Cerebellar cortex (tissue), 1 donor: ENCODE measurements at regions not wholly inside any gene's neighbourhood (a gene's known extent, or its start where the extent isn't known, plus 50 kb on each side); places are given as distances from the start of the nearest gene placed in this dataset.

Source experiments
- DNase-seq: peaks from one replicate; pipeline ENCODE4 v3.0.0-alpha.2; 2015; ENCODE audit warnings: low spot score

DNA sequence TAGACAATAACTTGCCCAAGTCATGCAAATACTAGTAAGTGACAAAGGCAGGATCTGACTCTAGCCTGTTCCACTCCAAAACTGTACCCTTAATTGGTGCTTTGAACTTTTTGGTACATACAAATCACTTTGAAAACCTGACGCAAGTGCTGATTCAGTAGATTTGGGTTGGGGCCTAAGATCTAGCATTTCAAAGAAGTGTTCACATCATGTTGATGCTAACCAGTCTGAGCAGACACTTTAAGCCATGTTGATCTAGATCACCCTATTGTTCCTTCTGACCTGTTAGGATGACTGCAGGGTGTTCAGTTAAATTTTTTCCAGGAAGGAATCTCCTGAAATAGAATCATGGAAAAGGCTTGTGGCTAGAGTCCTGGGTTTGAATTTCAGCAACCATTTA, 57.7 kb upstream of the CPEB4 start:
- DNase-seq = no peak

DNA sequence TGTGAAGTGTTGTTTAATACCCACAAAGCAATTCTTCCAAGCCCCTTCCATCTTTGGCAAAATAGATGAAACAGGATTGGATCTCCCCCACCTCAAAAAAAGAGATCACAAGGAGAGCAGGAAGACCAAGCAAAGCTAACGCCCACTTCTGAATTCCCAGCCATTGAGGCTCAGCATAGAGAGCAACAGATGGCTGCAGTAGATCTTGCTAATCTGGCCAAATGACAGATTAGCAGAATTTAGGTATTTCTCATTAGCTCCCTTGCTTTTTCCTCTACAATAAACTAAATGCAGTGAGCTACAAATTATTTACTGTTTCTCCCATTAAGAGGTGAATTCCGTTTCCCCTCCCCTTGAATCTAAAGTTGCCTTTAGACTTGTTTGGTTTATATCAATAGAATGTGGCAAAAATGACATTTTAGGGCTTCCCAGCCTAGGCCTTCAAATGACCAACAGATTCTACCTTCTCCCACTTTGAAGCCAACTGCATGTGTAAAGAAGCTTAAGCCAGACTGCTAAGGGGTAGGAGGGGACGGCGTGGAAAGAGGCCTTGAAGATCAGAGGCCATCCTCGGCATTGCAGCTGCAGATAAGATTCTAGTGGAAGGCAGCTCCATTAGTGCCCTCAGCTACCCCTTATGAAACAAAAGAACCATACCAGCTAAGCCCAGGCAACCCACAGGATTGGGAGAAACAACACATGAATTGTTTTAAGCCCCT, 56.8 kb upstream of the CPEB4 start:
- no peak for DNase-seq

DNA sequence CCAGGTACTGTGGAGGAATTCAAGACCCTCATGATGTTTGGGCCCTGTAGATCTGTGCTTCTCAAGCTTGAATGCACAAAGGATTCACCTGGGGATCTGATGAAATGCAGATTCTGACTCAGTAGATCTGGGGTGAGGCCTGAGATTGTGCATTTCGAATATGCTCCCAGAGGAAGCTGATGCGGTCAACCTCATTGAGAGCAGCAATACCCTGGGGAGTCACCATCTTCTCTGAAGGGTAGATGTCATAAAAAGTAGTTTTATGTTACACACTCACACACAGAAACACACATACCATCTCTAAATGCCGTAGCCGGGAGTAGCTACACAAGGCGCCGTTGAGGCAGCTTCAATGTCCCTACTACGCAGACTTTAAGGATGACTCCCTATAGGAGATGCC, 55.8 kb upstream of the CPEB4 start:
- no peak for DNase-seq

DNA sequence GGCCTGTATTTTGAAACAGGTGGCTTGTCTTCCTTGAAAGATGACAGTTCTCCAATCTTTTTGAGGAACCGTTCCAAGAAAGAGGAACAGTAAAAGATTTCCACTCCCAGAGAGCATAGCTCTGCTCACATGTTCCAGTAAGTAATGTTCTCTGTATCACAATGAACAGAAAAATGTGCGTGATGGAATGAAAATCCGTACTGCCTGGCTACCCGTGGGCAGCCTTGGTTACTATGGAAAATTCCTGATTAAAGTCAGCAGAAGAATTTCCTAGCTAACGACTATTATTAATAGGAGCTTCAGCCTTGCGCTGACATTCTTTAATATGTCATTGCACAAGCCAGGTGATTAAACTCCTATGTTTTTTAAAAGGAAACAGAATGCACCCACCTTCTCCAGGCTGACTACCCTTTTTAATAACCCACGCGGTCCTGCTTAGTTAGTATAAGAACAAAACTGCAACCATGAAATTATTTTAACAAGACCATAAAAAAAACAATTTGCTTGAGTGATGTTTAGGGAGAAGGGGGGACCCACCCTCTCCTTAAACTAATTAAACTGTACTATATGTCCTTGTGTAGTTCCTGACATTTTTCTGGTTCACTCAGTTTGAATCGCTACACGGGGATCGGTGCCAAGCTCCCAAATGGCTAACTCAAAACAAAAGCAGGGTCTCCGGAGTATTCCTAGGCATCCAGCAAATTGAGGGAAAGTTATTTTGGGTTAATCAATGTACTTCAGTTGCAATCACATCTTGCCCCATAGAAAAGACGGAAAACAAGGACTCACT, 54.8 kb upstream of the CPEB4 start:
- DNase-seq = no peak

DNA sequence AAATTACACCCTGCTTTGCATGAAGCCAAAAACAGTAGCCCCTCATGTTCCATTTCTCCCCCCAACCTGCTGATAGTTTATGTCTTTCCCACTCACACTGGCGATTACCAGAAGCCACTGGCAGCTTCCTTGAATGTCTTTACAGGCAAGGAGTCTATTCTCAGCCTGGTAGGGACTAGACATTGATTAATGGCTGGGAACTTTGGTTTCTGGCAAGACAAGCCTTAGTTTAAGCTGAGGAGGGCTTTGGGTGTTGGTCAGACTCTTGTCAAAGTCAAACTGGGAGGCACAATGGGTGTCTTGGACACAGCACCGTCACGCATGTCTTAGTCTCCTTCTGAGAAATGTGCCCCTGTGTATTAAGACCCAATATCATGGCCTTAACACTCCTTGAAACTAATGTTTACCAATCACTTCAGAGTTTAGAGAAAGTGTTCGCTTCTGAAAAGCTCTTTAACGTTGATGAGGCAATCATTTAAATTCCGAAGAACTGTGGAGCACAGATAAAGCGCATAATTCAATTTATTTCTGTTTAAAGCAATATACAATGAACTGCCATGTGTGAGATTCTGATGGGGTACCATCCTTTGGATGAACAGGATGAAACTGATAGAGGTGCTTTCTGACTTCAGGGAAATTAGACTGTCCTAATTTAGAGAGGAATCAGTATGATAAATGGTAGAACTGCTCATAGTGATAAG, 53.9 kb upstream of the CPEB4 start:
- no peak for DNase-seq

DNA sequence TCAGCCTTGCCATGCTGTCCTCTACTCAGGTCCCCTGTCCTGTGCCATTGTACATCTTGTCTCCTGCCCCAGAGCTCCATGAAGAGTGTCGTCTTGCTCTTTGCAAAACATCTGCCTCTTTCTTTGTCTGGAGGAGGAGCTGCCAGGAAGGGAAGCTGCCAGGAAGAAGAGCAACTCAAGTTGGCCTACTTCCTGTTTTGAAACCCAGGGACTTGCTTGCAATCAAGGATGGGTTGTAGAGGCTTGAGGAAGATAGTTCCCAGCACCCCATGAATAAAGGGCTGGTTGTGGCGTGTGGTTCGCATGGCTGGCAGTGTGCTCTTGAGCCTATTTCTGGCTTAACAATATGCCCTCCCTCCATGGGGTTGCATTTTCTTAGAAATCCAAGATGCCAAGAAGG, 53.0 kb upstream of the CPEB4 start:
- DNase-seq = no peak

DNA sequence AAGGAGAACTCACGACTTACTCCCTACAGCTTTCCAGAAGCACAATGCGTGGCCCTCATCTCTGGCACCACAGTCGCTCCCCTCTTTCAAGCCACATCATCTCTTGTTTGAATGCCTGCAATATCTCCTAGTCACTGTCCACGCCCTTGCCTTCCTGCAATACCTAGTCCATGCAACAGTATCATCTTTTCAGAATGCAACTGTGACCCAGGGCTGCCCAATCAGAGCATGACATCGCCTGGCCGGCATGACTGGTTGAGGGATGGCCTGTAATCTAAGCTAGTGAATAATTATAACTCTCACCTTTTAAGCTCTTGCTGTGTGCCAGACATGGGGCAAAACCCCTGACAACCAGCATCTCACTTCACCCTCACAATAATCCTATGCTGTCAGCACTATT, 52.5 kb upstream of the CPEB4 start:
- no peak for DNase-seq

DNA sequence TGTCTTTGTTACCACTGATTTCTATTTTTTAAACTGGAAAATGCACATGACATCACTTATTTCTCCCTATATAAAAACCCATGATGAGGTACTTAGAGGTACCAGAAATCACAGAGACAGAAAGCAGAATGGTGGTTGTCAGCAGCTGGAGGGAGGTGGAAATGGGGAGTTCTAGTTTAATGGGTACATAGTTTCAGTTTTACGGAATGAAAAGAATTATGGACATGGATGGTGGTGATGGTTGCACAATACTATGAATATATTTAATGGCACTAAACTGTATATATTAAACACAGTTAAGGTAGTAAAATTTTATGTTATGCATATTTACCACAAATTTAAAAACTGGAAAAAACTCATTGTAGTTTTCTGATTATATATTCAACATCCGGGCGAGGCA, 50.5 kb upstream of the CPEB4 start:
- no peak for DNase-seq
